ENCODE measurements at regions not wholly inside any gene's neighbourhood (a gene's known extent, or its start where the extent isn't known, plus 50 kb on each side); places are given as distances from the start of the nearest gene placed in this dataset.
"Not testable (repeated sequence)": the region's sequence is repeated elsewhere in the genome, so short reads cannot be mapped to it uniquely, and the experiment has no call there.

DNA sequence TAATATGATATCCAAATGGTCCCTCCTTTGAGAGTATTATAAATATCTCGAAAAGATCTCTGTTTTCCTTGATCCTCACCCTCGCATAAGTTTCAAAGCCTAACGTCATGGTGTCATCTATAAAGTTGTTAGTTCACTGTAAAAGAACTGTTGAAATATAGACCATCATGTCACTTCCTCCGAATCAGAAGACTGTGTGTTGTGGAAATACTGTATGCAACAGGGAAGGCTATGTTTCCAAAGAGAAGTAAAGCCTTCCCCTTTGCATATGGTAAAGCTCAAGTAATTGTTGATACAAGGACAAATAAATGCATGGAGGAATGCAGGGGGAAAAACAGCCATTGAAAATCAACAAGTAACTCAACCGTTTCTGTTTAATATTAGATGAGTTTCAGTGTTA is 125.9 kb downstream of the ZNF365 start:
- DNase-seq, result not testable (repeated sequence)

DNA sequence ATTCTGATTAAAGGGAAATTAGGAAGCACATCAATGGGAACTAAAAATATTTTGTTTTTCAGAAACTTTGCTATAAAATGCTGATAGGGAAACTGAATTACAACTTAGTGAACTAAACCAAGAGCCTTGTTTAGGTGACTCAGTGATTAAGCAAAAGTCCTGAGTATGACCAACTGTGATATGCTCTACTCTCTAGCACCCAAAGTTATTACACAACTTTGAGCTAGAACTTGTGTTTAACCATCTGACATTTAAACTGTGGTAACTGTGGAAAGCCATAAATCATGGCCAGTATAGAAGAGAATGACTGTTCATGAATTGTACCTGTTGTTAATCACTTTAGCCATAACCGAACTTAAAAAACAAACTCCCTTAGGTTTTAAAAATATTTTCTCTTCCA is 127.4 kb downstream of the ZNF365 start:
- DNase-seq, result peak; percentile 24

- peak; percentile 55 for DNase-seq
These were observed 128.9 kb downstream of the ZNF365 start for GRCh38 chr10:62502995-62503613.

DNA sequence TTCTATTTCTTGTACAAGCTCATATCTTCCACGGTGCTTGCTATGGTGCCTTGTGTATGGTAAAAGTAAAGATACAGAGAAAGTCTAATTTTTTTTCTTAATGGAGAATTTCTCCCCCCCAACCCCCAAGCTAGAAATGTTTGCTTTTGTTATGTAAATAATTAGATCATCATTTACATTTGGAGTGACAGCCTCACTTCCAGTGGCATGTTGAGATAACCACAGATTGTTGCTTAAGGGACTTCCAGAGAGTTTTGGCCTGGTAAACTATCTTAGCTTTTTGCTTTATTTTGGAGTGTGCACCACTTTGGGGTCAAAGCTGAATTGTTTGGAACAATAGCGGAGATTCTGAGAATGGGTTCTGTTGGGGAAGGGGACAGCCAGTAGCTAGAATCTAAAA is 129.7 kb downstream of the ZNF365 start:
- no peak for DNase-seq

GRCh38 chr10:62506371-62506770 is 132.2 kb downstream of the ZNF365 start:
- peak; percentile 19 for DNase-seq

- DNase-seq, result no peak
These were observed 137.1 kb downstream of the ZNF365 start for GRCh38 chr10:62511238-62511637.

DNA sequence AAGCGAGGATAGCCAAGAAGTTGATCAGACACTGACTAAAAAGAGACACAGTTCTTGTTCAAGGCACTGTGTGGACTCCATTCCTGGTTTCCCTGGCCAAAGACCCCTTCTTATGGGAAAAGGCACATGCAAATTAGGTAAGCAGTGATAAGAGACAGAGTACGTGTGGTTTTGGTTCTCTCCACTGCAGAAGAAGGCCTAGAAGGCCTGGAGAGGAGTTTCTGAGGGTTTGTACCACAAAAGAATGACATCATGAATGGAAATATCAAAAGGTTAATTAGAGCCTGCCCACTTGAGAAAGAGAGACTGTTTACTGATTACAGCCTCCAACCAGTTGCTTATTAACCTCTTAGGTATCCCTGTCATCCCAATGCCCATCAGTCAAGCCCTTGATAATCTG is 137.5 kb downstream of the ZNF365 start:
- no peak for DNase-seq

GRCh38 chr10:62512732-62513475 is 138.7 kb downstream of the ZNF365 start:
- DNase-seq, result no peak

DNA sequence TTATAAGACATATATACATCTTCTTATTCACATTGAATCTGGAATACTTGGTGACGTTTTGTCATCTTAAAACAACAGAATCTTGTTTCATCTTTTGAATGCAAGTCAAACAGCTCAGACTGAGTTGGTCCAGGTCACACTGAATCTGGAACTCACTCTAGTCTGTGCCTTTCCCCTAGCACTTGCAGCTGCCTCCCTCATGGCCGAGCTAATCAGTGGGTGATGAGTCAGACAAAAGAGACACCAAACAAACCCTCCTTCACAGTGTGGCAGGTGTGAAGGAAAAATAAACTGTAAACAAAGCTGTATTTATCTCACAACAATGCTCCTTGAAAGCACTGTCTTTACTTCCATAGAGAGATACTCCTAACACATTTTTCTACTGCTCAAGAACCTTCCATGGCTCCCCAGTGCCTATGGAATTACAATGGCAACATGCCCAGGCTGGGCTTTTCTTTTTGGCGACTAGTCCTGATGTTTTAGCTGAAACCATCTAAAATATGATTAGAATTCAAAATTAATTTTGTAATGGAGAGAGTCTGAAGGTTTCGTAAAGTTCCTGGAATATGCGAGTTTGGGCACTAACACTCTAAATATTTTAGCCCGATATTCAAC is 140.0 kb downstream of the ZNF365 start:
- no peak for DNase-seq

DNA sequence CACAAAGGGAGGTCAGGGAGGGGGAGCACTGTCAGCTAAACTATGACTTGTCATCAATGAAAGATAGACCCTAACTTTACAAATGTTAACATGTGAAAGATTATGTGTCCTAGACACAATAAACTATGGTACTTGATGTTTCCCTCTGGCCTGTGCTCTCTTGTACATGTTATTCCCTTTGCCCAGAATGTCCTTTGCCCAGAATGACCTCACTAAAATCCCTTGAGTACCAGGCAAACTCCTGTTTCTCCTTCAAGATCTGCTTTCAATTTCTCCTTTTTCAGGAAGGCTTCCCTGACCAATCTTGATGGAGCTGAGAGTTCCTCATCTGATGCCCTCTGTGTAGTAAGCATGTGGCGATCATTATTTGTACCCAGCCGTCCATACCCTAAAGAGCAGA is 143.1 kb downstream of the ZNF365 start:
- no peak for DNase-seq

GRCh38 chr10:62527019-62527827 is 153.1 kb downstream of the ZNF365 start:
- no peak for DNase-seq

DNA sequence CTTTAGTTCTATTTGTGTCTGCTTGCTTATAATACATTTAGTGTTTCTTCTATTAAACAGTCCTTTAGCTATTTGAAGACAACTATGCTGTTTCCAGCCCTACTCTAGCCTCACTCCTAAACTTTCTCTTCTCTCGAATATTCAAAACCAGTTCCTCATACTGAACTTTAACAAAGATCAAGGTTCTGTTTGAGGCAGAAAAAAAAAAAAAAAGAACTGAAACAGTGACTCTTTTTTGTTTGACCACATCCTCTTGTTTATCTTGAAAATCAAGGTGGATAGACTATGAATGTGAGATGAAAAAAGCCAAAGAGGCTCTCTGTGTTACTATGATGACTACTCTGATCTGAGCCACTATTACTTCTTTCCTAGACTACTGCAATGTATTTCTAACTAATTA is 154.3 kb downstream of the ZNF365 start:
- peak; percentile 49 for DNase-seq

DNA sequence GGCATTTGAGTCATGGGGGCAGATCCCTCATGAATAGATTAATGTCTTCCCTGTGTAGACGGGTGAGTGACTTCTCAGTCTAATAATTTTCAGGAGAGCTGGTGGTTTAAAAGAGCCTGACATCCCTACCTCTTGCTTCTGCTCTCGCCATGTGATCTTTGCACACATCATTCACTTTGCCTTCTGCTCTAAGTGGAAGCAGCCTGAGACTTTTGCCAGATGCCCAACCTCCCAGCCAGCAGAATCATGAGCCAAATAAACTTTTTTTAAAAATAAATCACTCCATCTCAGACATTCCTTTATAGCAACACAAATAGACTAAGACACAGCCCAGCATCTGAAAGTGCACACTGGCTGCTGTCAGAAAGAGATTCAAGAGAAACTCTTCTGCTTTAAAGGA is 155.2 kb downstream of the ZNF365 start:
- no peak for DNase-seq

DNA sequence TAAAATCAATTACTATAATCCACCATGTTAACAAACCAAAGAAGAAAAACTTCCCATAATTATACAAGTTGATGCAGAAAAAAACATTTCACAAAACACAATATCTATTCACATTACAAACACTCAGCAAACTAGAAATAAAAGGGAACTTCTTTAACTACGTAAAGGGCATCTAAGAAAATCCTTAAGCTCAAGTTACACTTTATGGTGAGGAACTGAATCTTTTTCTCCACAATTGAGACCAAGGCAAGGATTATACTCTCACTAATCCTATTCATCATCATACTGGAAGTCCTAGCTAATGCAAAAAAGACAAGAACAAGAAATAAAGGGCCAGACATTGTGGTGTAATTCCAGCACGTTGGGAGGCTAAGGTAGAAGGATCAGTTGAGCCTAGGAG is 159.9 kb downstream of the ZNF365 start:
- no peak for DNase-seq

GRCh38 chr10:62538606-62539005 is 164.4 kb downstream of the ZNF365 start:
- DNase-seq, result no peak

DNA sequence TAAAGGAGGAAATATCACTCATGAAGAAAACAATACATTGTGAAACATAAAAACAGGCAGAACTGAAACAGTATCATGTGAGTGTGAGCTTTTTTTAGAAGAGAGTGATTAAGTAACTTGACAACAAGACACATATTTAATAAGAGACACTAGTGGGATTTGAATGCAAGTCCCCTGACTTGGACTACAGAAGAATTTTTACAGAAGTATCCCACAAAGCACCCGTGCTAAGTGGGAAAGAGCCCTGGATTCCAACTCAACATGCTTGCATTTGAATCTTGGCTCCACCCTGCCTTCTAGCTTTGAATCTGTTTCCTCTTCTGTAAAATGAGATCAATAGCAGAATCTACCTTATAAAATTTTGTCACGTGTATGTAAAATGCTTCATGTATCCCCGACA is 166.2 kb downstream of the ZNF365 start:
- no peak for DNase-seq

GRCh38 chr10:62541811-62542210 is 167.6 kb downstream of the ZNF365 start:
- DNase-seq, result no peak

DNA sequence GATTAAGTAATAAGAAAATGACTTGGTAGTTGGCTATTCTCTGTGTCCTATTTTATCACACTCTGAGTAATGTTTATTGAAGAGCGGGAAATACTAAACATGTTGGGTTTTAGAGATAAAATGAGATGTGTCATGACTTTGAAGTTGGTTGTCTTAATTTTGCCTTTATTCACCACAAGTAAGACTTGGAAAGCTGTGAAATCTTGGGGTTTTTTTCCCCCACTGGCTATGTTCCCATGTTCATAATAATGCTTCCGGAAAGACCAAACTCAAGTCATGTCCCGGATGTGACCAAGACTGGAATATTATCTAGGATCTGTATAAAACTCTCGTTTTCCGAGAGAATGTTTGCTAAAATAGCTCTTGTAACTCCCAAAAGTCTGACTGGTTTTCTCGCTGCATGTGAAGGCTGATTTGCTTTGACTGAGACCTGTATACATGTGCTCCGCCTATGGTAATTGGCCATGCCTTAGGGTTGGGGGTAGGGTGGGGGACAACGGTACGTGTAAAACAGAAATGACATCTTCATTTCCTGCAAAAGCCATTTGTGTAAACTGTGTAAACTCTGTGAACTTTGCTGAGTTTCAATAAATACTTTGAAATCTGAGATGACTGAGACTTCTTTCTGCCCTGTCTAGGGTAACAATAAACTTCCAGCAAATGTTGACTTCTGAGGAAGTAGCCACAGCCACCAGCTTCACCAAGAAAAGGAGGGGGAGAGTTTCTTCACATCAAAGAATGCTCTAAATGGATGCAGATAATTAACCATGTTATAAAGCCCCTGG is 169.6 kb downstream of the ZNF365 start:
- DNase-seq, result no peak

DNA sequence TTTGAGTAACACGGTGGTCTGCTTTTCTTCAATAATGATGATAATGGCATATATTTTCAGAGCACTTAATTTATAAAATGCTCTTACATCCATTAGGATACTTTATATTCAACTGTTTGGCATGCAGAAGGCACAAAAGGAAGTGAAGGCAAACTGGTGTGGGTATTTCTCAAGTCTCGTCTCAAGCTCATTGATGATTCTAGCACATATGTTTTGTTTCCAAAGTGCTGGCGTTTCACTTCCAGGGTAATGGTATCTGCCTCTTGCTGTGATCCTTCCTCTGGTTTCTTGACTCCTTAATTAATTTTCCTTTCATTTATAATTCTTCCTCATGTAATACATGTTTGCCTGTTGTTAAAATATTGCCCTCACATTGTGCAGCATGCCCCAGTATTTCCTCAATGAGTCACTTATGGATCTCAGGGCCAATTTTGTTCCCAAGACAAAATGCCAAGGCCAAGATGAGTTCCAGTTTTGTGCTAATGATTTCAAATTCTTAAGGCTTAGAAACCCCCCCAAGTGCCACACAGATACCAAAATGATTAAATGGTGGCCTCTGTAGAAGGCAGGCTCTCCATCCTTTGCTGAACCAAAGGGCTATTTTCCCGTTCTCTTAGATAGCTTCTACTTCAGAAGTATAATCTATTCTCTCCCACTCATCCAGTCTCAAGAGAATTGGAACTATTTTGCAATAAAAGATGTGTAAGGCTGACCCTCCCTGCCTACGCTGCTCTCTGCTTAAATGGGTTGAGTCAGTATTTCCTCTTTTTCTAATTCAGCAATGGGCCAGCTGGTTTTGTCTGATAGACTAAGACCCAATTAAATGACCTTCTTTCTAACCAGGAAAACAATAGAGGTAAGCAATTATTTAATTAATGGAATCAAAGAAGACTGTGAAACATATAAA is 171.2 kb downstream of the ZNF365 start:
- DNase-seq, result no peak

DNA sequence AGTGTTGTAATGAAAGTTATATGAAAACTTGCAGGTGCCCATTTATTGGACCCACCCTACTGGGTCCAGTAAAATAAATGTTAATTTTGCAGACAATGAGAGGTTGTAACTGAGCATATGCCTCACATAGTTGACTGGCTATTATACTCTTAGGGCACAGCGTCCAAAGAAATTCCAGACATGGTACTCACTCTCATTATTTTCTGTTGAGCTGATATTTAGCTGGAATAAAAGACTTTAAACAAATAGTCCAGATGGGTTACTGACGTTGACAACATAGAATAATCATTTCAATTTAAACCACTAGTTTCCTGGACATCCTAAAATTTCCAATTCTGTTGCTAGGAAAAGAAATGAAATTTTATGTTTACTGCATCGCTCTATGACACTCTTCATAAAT is 174.5 kb downstream of the ZNF365 start:
- no peak for DNase-seq

DNA sequence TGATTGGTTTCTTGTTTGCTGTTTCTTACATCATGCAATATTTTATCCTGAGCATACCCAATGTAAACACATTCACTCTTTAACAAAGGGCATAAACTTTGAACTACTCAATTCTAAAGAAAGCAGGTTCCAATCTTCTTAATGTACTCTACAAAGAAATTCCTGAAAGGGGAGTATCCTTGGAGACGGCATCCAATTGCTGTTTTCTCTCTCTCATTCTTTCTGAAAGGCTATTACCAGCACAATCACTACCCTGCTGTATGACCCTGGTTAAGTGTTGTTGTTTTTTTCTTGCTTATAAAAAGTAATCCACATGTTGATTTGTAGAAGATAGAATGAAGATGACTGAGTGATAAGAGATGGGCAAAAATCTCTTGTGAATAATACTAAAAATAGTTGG is 176.0 kb downstream of the ZNF365 start:
- no peak for DNase-seq
